Kidney (tissue), 13 donors: ENCODE measurements at regions not wholly inside any gene's neighbourhood (a gene's known extent, or its start where the extent isn't known, plus 50 kb on each side); places are given as distances from the start of the nearest gene placed in this dataset.

ENCODE experiments used
- DNase-seq, 5 donors: peaks; one replicate each; pipeline ENCODE4 v3.0.0-alpha.2; 2013 to 2020
- FAIRE-seq: peaks from 2 replicates; lab custom pipeline; 2012; peaks lifted over from hg19 to GRCh38; lab: Jason Lieb, UNC
- H3K27ac ChIP-seq, 2 donors: one replicate each; pipeline ENCODE4 v1.7.0; 2013; ENCODE audit warnings: low read depth in 2 of 2, low read length in 2 of 2, inconsistent platforms in 1 of 2
- H3K27me3 ChIP-seq: one replicate; pipeline ENCODE4 v1.7.1; 2013; ENCODE audit warnings: low read length, inconsistent platforms; ENCODE audit not compliant: control insufficient read depth, insufficient read depth
- H3K36me3 ChIP-seq, 3 donors: one replicate each; pipeline versions ENCODE4 v1.7.0 to v1.7.1; 2013; ENCODE audit warnings: low read length in 3 of 3, control low read depth in 1 of 3, inconsistent platforms in 1 of 3; ENCODE audit not compliant: insufficient read depth in 3 of 3, control insufficient read depth in 2 of 3
- H3K4me1 ChIP-seq, 3 donors: one replicate each; pipeline versions ENCODE4 v1.7.0 to v1.7.1; 2013; ENCODE audit warnings: low read length in 3 of 3, inconsistent platforms in 1 of 3, low read depth in 1 of 3; ENCODE audit not compliant: control insufficient read depth in 2 of 3, insufficient read depth in 2 of 3
- H3K4me3 ChIP-seq, 3 donors: one replicate each; pipeline versions ENCODE4 v1.7.0 to v1.8.1; 2013; ENCODE audit warnings: low read length in 3 of 3, control low read depth in 1 of 3, inconsistent platforms in 1 of 3
- H3K9ac ChIP-seq, 3 donors: one replicate each; pipeline versions ENCODE4 v1.7.0 to v1.7.1; 2013; ENCODE audit warnings: low read length in 3 of 3, control low read depth in 1 of 3, inconsistent platforms in 1 of 3
- H3K9me3 ChIP-seq, 3 donors: one replicate each; pipeline versions ENCODE4 v1.7.0 to v1.7.1; 2013; ENCODE audit warnings: low read length in 3 of 3, control low read depth in 1 of 3, inconsistent platforms in 1 of 3; ENCODE audit not compliant: control insufficient read depth in 2 of 3, insufficient read depth in 1 of 3
- intact Hi-C: fragments of 100-400 bp; cut with DNase I; formaldehyde crosslinking; loops from one replicate; pipeline ENCODE4 v1.11.1; 2022
- TF ChIP-seq, protein P1 (sequence below): IDR thresholded peaks from 3 replicates; pipeline ENCODE4 v1.5.1; 2012; ENCODE audit warnings: mild to moderate bottlenecking, moderate library complexity, borderline replicate concordance; ENCODE audit not compliant: insufficient read depth; ENCODE audit errors: extremely low read depth
- donor health status: control.
- donor health status: control.
- donor health status: control.
- donor health status: control.
- donor health status: control.
- donor health status: DM: yes; HTN: yes; CAD: no.
- donor health status: Normal renal cell carcinoma (clear cell type).

GRCh38 chr3:154780263-154780662 is 299.9 kb upstream of the MME start:
- H3K9me3 ChIP-seq, result no peaks in the 10 kb centered on the region
- H3K4me1 ChIP-seq, result no peaks in the 10 kb centered on the region
- H3K27ac ChIP-seq, result no peak overlapping the region
- TF ChIP-seq, protein P1, sequence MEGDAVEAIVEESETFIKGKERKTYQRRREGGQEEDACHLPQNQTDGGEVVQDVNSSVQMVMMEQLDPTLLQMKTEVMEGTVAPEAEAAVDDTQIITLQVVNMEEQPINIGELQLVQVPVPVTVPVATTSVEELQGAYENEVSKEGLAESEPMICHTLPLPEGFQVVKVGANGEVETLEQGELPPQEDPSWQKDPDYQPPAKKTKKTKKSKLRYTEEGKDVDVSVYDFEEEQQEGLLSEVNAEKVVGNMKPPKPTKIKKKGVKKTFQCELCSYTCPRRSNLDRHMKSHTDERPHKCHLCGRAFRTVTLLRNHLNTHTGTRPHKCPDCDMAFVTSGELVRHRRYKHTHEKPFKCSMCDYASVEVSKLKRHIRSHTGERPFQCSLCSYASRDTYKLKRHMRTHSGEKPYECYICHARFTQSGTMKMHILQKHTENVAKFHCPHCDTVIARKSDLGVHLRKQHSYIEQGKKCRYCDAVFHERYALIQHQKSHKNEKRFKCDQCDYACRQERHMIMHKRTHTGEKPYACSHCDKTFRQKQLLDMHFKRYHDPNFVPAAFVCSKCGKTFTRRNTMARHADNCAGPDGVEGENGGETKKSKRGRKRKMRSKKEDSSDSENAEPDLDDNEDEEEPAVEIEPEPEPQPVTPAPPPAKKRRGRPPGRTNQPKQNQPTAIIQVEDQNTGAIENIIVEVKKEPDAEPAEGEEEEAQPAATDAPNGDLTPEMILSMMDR, result no peak
- no peak overlapping the region for H3K9ac ChIP-seq
- intact Hi-C loops, result no loop called here
- H3K36me3 ChIP-seq, result no peaks in the 10 kb centered on the region
- no peak for DNase-seq
- no peak for FAIRE-seq
- H3K4me3 ChIP-seq, result no peak overlapping the region
- H3K27me3 ChIP-seq, result no peaks in the 10 kb centered on the region

- no peaks in the 10 kb centered on the region for H3K27me3 ChIP-seq
- no peak overlapping the region for H3K27ac ChIP-seq
- no peak overlapping the region for H3K9ac ChIP-seq
- H3K4me1 ChIP-seq, result no peaks in the 10 kb centered on the region
- TF ChIP-seq, protein P1, result no peak
- FAIRE-seq (no peak), DNase-seq (no peak)
- H3K36me3 ChIP-seq, result no peaks in the 10 kb centered on the region
- no peak overlapping the region for H3K4me3 ChIP-seq
- no peaks in the 10 kb centered on the region for H3K9me3 ChIP-seq
- intact Hi-C loops, result no loop called here
Measured at GRCh38 chr3:154779571-154779970, 300.5 kb upstream of the MME start.

DNA sequence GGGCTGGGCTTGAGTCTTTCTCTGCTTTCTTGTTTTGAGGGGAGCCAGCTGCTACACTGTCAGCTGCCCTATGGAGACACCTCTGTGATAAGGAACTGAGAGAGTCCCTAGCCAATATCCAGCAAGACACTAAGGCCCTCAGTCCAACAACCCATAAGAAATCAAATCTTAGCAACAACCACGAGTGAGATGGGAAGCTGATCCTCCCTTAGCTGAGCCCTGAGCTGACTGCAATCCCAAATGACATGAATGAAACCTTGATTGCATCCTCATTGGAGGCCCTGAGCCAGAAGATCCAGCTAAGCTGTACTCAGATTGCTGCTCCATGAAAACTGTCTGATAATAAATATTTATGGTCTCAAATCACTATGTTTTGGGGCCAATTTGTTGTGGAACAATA is 302.1 kb upstream of the MME start:
- intact Hi-C loops, result no loop called here
- no peak for FAIRE-seq
- Histone ChIP-seq H3K9me3 (no peaks in the 10 kb centered on the region), H3K27me3 (no peaks in the 10 kb centered on the region), H3K9ac (no peak overlapping the region), H3K4me3 (no peak overlapping the region), H3K27ac (no peak overlapping the region), H3K36me3 (no peaks in the 10 kb centered on the region), H3K4me1 (no peaks in the 10 kb centered on the region)
- DNase-seq, result no peak
- TF ChIP-seq, protein P1, result no peak

GRCh38 chr3:154776549-154777225 is 303.4 kb upstream of the MME start:
- DNase-seq (no peak), FAIRE-seq (no peak)
- H3K9me3 ChIP-seq, result no peaks in the 10 kb centered on the region
- no peak overlapping the region for H3K9ac ChIP-seq
- TF ChIP-seq, protein P1, result no peak
- H3K4me3 ChIP-seq, result no peak overlapping the region
- no peaks in the 10 kb centered on the region for H3K36me3 ChIP-seq
- no peak overlapping the region for H3K27ac ChIP-seq
- intact Hi-C loops, result no loop called here
- H3K4me1 ChIP-seq, result no peaks in the 10 kb centered on the region
- no peaks in the 10 kb centered on the region for H3K27me3 ChIP-seq
